ENCODE measurements at regions not wholly inside any gene's neighbourhood (a gene's known extent, or its start where the extent isn't known, plus 50 kb on each side); places are given as distances from the start of the nearest gene placed in this dataset.

GRCh38 chr15:61396235-61396919 lies 167.3 kb upstream of the RORA start:
- intact Hi-C loops (cut with micrococcal nuclease; ENCODE audit: unreplicated experiment) = no loop called here
- Mint-ChIP-seq H3K4me3 (ENCODE audit: unreplicated experiment) (no peak overlapping the region), H3K9me3 (ENCODE audit: unreplicated experiment) (no peaks in the 10 kb centered on the region), H3K4me1 (ENCODE audit: low read depth, unreplicated experiment) (no peaks in the 10 kb centered on the region), H3K27ac (ENCODE audit: unreplicated experiment) (no peak overlapping the region), H3K27me3 (ENCODE audit: insufficient read depth, unreplicated experiment) (peaks cover 17% of the 10 kb centered on the region), H3K36me3 (ENCODE audit: insufficient read depth, unreplicated experiment) (no peaks in the 10 kb centered on the region)
- BruUV-seq (replicated peaks) = no TSS peak
- Histone ChIP-seq H3K9me3 (no peaks in the 10 kb centered on the region), H3K36me3 (ENCODE audit: control insufficient read depth, insufficient read depth, low read length) (no peaks in the 10 kb centered on the region), H3K4me3 (ENCODE audit: low read depth, low read length) (no peak overlapping the region), H3K4me1 (no peaks in the 10 kb centered on the region), H3K27me3 (replicated peaks; ENCODE audit: control insufficient read depth, insufficient read depth, low read length) (peaks cover 1% of the 10 kb centered on the region; the same call in 1 of the 2 replicates)
- TF ChIP-seq CTCF (IDR thresholded peaks at IDR 0.05; ENCODE audit: insufficient read depth in 1 of 2, low read depth in 1 of 2, low read length in 1 of 2, severe bottlenecking in 1 of 2, unreplicated experiment in 1 of 2) = no peak
- DNase-seq = no peak
- ChIA-PET POLR2A (no interaction called here), CTCF (no interaction called here)

- H3K9me3 Mint-ChIP-seq (ENCODE audit: unreplicated experiment) = no peaks in the 10 kb centered on the region
- BruUV-seq (replicated peaks) = no TSS peak
- Histone ChIP-seq H3K36me3 (ENCODE audit: control insufficient read depth, insufficient read depth, low read length) (no peaks in the 10 kb centered on the region), H3K4me3 (ENCODE audit: low read depth, low read length) (no peak overlapping the region), H3K27me3 (replicated peaks; ENCODE audit: control insufficient read depth, insufficient read depth, low read length) (no peaks in the 10 kb centered on the region), H3K9me3 (no peaks in the 10 kb centered on the region), H3K4me1 (no peaks in the 10 kb centered on the region)
- intact Hi-C loops (cut with micrococcal nuclease; ENCODE audit: unreplicated experiment) = no loop called here
- no peak for DNase-seq
- peaks cover 27% of the 10 kb centered on the region for H3K27me3 Mint-ChIP-seq (ENCODE audit: insufficient read depth, unreplicated experiment)
- no peaks in the 10 kb centered on the region for H3K4me1 Mint-ChIP-seq (ENCODE audit: low read depth, unreplicated experiment)
- TF ChIP-seq CTCF (IDR thresholded peaks at IDR 0.05; ENCODE audit: insufficient read depth in 1 of 2, low read depth in 1 of 2, low read length in 1 of 2, severe bottlenecking in 1 of 2, unreplicated experiment in 1 of 2) = no peak
- H3K4me3 Mint-ChIP-seq (ENCODE audit: unreplicated experiment) = no peak overlapping the region
- ChIA-PET POLR2A (no interaction called here), CTCF (no interaction called here)
- no peaks in the 10 kb centered on the region for H3K36me3 Mint-ChIP-seq (ENCODE audit: insufficient read depth, unreplicated experiment)
- H3K27ac Mint-ChIP-seq (ENCODE audit: unreplicated experiment) = no peak overlapping the region
These were observed 164.8 kb upstream of the RORA start for GRCh38 chr15:61393949-61394348.

GRCh38 chr15:61393524-61393923 lies 164.4 kb upstream of the RORA start:
- Histone ChIP-seq H3K4me3 (ENCODE audit: low read depth, low read length) (no peak overlapping the region), H3K27me3 (replicated peaks; ENCODE audit: control insufficient read depth, insufficient read depth, low read length) (no peaks in the 10 kb centered on the region), H3K9me3 (no peaks in the 10 kb centered on the region), H3K4me1 (no peaks in the 10 kb centered on the region), H3K36me3 (ENCODE audit: control insufficient read depth, insufficient read depth, low read length) (no peaks in the 10 kb centered on the region)
- TF ChIP-seq CTCF (IDR thresholded peaks at IDR 0.05; ENCODE audit: insufficient read depth in 1 of 2, low read depth in 1 of 2, low read length in 1 of 2, severe bottlenecking in 1 of 2, unreplicated experiment in 1 of 2) = no peak
- no peaks in the 10 kb centered on the region for H3K9me3 Mint-ChIP-seq (ENCODE audit: unreplicated experiment)
- H3K4me3 Mint-ChIP-seq (ENCODE audit: unreplicated experiment) = no peak overlapping the region
- no peak overlapping the region for H3K27ac Mint-ChIP-seq (ENCODE audit: unreplicated experiment)
- no TSS peak for BruUV-seq (replicated peaks)
- ChIA-PET CTCF (interaction anchor here (0.7 kb wide), 1 partner anchor 442 kb away, joined by 3 read pairs; no protein-coding TSS in a partner anchor), POLR2A (no interaction called here)
- no peaks in the 10 kb centered on the region for H3K36me3 Mint-ChIP-seq (ENCODE audit: insufficient read depth, unreplicated experiment)
- DNase-seq = no peak
- intact Hi-C loops (cut with micrococcal nuclease; ENCODE audit: unreplicated experiment) = no loop called here
- peaks cover 27% of the 10 kb centered on the region for H3K27me3 Mint-ChIP-seq (ENCODE audit: insufficient read depth, unreplicated experiment)
- H3K4me1 Mint-ChIP-seq (ENCODE audit: low read depth, unreplicated experiment) = no peaks in the 10 kb centered on the region

All from Caco-2 (cell line).